Ovary (tissue), 7 donors: ENCODE measurements at regions not wholly inside any gene's neighbourhood (a gene's known extent, or its start where the extent isn't known, plus 50 kb on each side); places are given as distances from the start of the nearest gene placed in this dataset.

Experiments
- DNase-seq, 5 donors: peaks; one replicate each; pipeline ENCODE4 v3.0.0-alpha.2; 2019 to 2020
- H3K27ac ChIP-seq, 2 donors: fragments of 200-600 bp; one replicate each; pipeline versions ENCODE4 v1.5.1 to v1.8.0; 2019 to 2022
- H3K27me3 ChIP-seq: fragments of 200-600 bp; one replicate; pipeline ENCODE4 v1.8.0; 2022
- H3K36me3 ChIP-seq: fragments of 200-600 bp; sonication (generic); one replicate; pipeline ENCODE4 v1.5.1; 2019
- H3K4me1 ChIP-seq: one replicate; pipeline ENCODE4 v1.8.1; 2013; ENCODE audit warnings: mild to moderate bottlenecking, moderate library complexity; ENCODE audit not compliant: insufficient read depth
- H3K4me3 ChIP-seq: fragments of 200-600 bp; sonication (generic); one replicate; pipeline ENCODE4 v1.5.1; 2017
- H3K9me3 ChIP-seq, 2 donors: fragments of 200-600 bp in 1 of 2; sonication (generic) in 1 of 2; one replicate each; pipeline versions ENCODE4 v1.5.1 to v1.8.1; 2013 to 2019; ENCODE audit warnings: mild to moderate bottlenecking in 1 of 2, moderate library complexity in 1 of 2
- EP300 ChIP-seq: sonication (generic); formaldehyde crosslinking; IDR thresholded peaks from one replicate; pipeline ENCODE4 v1.6.1; 2017; ENCODE audit warnings: antibody characterized with exemption
- POLR2A ChIP-seq: fragments of 450-650 bp; IDR thresholded peaks from one replicate; pipeline ENCODE4 v1.6.1; 2017; ENCODE audit warnings: antibody characterized with exemption, mild to moderate bottlenecking, moderate library complexity
- WGBS, 3 donors: extraction: QIAGEN DNeasy Blood & Tissue Kit in 1 of 3; methylation state at CpG; one replicate each; pipeline versions ENCODE4 v1.1.5 to v1.1.7; 2013 to 2017; 5-methylcytosine and 5-hydroxymethylcytosine counted together
- intact Hi-C, 4 donors: fragments of 100-400 bp; cut with DNase I; formaldehyde crosslinking; loops; one replicate each; pipeline versions ENCODE4 v1.11.0 to v1.15.1; 2022 to 2023
- TF ChIP-seq, protein P1 (sequence below), 3 donors: fragments of 450-650 bp in 2 of 3; fragments of 200-600 bp in 1 of 3; IDR thresholded peaks; one replicate each; pipeline versions ENCODE4 v1.5.1 to v1.8.0; 2016 to 2022; ENCODE audit warnings: antibody characterized with exemption in 3 of 3, mild to moderate bottlenecking in 1 of 3
- donor health status: DM: no; HTN: no; CAD: no; lungs with moderate emphysema.
- donor health status: DM: no; HTN: no; CAD: no.
- donor health status: Bipolar disorder and iron deficiency.
- donor health status: DM: no; HTN: no; CAD: no.
- donor health status: DM: yes; HTN: yes; CAD: no.

- TF ChIP-seq POLR2A = no peak
- TF ChIP-seq EP300 = no peak
- TF ChIP-seq, protein P1, sequence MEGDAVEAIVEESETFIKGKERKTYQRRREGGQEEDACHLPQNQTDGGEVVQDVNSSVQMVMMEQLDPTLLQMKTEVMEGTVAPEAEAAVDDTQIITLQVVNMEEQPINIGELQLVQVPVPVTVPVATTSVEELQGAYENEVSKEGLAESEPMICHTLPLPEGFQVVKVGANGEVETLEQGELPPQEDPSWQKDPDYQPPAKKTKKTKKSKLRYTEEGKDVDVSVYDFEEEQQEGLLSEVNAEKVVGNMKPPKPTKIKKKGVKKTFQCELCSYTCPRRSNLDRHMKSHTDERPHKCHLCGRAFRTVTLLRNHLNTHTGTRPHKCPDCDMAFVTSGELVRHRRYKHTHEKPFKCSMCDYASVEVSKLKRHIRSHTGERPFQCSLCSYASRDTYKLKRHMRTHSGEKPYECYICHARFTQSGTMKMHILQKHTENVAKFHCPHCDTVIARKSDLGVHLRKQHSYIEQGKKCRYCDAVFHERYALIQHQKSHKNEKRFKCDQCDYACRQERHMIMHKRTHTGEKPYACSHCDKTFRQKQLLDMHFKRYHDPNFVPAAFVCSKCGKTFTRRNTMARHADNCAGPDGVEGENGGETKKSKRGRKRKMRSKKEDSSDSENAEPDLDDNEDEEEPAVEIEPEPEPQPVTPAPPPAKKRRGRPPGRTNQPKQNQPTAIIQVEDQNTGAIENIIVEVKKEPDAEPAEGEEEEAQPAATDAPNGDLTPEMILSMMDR (IDR thresholded peaks at IDR 0.05) = no peak
- DNase-seq = no peak
- no peak overlapping the region for H3K27ac ChIP-seq
- intact Hi-C loops = no loop called here
- no peaks in the 10 kb centered on the region for H3K4me1 ChIP-seq
- H3K9me3 ChIP-seq = no peaks in the 10 kb centered on the region
- H3K27me3 ChIP-seq = no peaks in the 10 kb centered on the region
- H3K4me3 ChIP-seq = no peak overlapping the region
- 55 to 63% (median 59%) methylated on average over 9 of the region's 9 CpGs for WGBS, 3 donors
- H3K36me3 ChIP-seq = no peaks in the 10 kb centered on the region
Observed at GRCh38 chr13:110070511-110071120, 236.3 kb downstream of the COL4A1 start.

- H3K9me3 ChIP-seq = no peaks in the 10 kb centered on the region
- H3K36me3 ChIP-seq = no peaks in the 10 kb centered on the region
- no peaks in the 10 kb centered on the region for H3K27me3 ChIP-seq
- TF ChIP-seq, protein P1 (IDR thresholded peaks at IDR 0.05) = no peak
- DNase-seq = no peak
- H3K4me1 ChIP-seq = no peaks in the 10 kb centered on the region
- 42 to 47% (median 45%) methylated on average over 4 of the region's 4 CpGs for WGBS, 3 donors
- H3K4me3 ChIP-seq = no peak overlapping the region
- H3K27ac ChIP-seq = no peak overlapping the region
- intact Hi-C loops = no loop called here
Observed at GRCh38 chr13:110070046-110070445, 236.9 kb downstream of the COL4A1 start.

GRCh38 chr13:110068176-110068473 is 238.8 kb downstream of the COL4A1 start:
- Histone ChIP-seq H3K4me3 (no peak overlapping the region), H3K9me3 (no peaks in the 10 kb centered on the region), H3K27ac (no peak overlapping the region), H3K4me1 (no peaks in the 10 kb centered on the region), H3K27me3 (no peaks in the 10 kb centered on the region), H3K36me3 (no peaks in the 10 kb centered on the region)
- DNase-seq = no peak
- TF ChIP-seq, protein P1 (IDR thresholded peaks at IDR 0.05) = no peak
- TF ChIP-seq EP300 (no peak), POLR2A (no peak)
- 92 to 95% (median 94%) methylated on average over 3 of the region's 3 CpGs for WGBS, 3 donors
- intact Hi-C loops = no loop called here

- TF ChIP-seq EP300 (no peak), POLR2A (no peak)
- TF ChIP-seq, protein P1 (IDR thresholded peaks at IDR 0.05) = no peak
- Histone ChIP-seq H3K36me3 (no peaks in the 10 kb centered on the region), H3K4me1 (no peaks in the 10 kb centered on the region), H3K4me3 (no peak overlapping the region), H3K9me3 (no peaks in the 10 kb centered on the region), H3K27ac (no peak overlapping the region), H3K27me3 (no peaks in the 10 kb centered on the region)
- intact Hi-C loops = no loop called here
- no peak for DNase-seq
- 85 to 90% (median 88%) methylated on average over 6 of the region's 6 CpGs for WGBS, 3 donors
Observed at GRCh38 chr13:110067355-110068175, 239.4 kb downstream of the COL4A1 start.
